Ovary (tissue), 7 donors: ENCODE measurements at regions not wholly inside any gene's neighbourhood (a gene's known extent, or its start where the extent isn't known, plus 50 kb on each side); places are given as distances from the start of the nearest gene placed in this dataset.

Experiments used
- DNase-seq, 5 donors: peaks; one replicate each; pipeline ENCODE4 v3.0.0-alpha.2; 2019 to 2020
- H3K27ac ChIP-seq, 2 donors: fragments of 200-600 bp; one replicate each; pipeline versions ENCODE4 v1.5.1 to v1.8.0; 2019 to 2022
- H3K27me3 ChIP-seq: fragments of 200-600 bp; one replicate; pipeline ENCODE4 v1.8.0; 2022
- H3K36me3 ChIP-seq: fragments of 200-600 bp; sonication (generic); one replicate; pipeline ENCODE4 v1.5.1; 2019
- H3K4me1 ChIP-seq: one replicate; pipeline ENCODE4 v1.8.1; 2013; ENCODE audit warnings: mild to moderate bottlenecking, moderate library complexity; ENCODE audit not compliant: insufficient read depth
- H3K4me3 ChIP-seq: fragments of 200-600 bp; sonication (generic); one replicate; pipeline ENCODE4 v1.5.1; 2017
- H3K9me3 ChIP-seq, 2 donors: fragments of 200-600 bp in 1 of 2; sonication (generic) in 1 of 2; one replicate each; pipeline versions ENCODE4 v1.5.1 to v1.8.1; 2013 to 2019; ENCODE audit warnings: mild to moderate bottlenecking in 1 of 2, moderate library complexity in 1 of 2
- EP300 ChIP-seq: sonication (generic); formaldehyde crosslinking; IDR thresholded peaks from one replicate; pipeline ENCODE4 v1.6.1; 2017; ENCODE audit warnings: antibody characterized with exemption
- POLR2A ChIP-seq: fragments of 450-650 bp; IDR thresholded peaks from one replicate; pipeline ENCODE4 v1.6.1; 2017; ENCODE audit warnings: antibody characterized with exemption, mild to moderate bottlenecking, moderate library complexity
- WGBS, 3 donors: extraction: QIAGEN DNeasy Blood & Tissue Kit in 1 of 3; methylation state at CpG; one replicate each; pipeline versions ENCODE4 v1.1.5 to v1.1.7; 2013 to 2017; 5-methylcytosine and 5-hydroxymethylcytosine counted together
- intact Hi-C, 4 donors: fragments of 100-400 bp; cut with DNase I; formaldehyde crosslinking; loops; one replicate each; pipeline versions ENCODE4 v1.11.0 to v1.15.1; 2022 to 2023
- TF ChIP-seq, protein P1 (sequence below), 3 donors: fragments of 450-650 bp in 2 of 3; fragments of 200-600 bp in 1 of 3; IDR thresholded peaks; one replicate each; pipeline versions ENCODE4 v1.5.1 to v1.8.0; 2016 to 2022; ENCODE audit warnings: antibody characterized with exemption in 3 of 3, mild to moderate bottlenecking in 1 of 3
- donor health status: DM: no; HTN: no; CAD: no; lungs with moderate emphysema.
- donor health status: DM: no; HTN: no; CAD: no.
- donor health status: Bipolar disorder and iron deficiency.
- donor health status: DM: no; HTN: no; CAD: no.
- donor health status: DM: yes; HTN: yes; CAD: no.

DNA sequence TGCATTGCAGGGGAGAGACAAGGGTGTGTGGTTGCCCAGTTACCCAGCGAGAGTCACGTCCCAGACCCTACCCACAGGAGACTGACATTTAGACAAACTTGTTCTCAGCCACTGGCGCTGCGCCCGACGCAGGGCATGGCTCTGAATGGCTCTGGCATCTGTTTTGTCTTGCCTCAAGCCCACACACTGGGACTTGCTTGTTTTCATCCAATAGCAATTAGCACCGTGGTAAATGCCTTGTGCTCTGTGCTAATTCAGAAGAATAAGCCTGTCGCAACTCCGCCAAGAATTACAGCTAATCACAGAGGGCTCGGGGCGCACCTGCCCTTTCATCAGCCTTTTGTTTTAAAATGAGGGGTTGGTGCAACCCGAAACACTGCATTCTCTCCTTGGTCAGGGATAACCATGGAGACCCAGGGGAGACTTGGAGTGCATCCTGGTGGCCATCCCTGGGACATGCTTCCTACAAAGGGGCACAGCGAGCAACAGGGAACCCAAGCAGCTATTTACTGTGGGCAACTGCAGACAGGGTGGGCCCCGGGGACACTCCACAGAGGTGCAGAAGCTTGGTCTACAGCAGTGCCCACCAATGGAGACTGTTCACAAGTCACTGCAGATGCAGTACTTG lies 220.6 kb upstream of the ZFHX3 start:
- no peak overlapping the region for H3K27ac ChIP-seq
- TF ChIP-seq EP300 (no peak), POLR2A (no peak)
- TF ChIP-seq, protein P1, sequence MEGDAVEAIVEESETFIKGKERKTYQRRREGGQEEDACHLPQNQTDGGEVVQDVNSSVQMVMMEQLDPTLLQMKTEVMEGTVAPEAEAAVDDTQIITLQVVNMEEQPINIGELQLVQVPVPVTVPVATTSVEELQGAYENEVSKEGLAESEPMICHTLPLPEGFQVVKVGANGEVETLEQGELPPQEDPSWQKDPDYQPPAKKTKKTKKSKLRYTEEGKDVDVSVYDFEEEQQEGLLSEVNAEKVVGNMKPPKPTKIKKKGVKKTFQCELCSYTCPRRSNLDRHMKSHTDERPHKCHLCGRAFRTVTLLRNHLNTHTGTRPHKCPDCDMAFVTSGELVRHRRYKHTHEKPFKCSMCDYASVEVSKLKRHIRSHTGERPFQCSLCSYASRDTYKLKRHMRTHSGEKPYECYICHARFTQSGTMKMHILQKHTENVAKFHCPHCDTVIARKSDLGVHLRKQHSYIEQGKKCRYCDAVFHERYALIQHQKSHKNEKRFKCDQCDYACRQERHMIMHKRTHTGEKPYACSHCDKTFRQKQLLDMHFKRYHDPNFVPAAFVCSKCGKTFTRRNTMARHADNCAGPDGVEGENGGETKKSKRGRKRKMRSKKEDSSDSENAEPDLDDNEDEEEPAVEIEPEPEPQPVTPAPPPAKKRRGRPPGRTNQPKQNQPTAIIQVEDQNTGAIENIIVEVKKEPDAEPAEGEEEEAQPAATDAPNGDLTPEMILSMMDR (IDR thresholded peaks at IDR 0.05), result no peak
- H3K4me1 ChIP-seq, result no peaks in the 10 kb centered on the region
- WGBS, 3 donors, result 81 to 90% (median 89%) methylated on average over 14 of the region's 14 CpGs
- intact Hi-C loops, result no loop called here
- no peak overlapping the region for H3K4me3 ChIP-seq
- DNase-seq, result no peak
- no peaks in the 10 kb centered on the region for H3K9me3 ChIP-seq
- H3K36me3 ChIP-seq, result no peaks in the 10 kb centered on the region
- H3K27me3 ChIP-seq, result no peaks in the 10 kb centered on the region

DNA sequence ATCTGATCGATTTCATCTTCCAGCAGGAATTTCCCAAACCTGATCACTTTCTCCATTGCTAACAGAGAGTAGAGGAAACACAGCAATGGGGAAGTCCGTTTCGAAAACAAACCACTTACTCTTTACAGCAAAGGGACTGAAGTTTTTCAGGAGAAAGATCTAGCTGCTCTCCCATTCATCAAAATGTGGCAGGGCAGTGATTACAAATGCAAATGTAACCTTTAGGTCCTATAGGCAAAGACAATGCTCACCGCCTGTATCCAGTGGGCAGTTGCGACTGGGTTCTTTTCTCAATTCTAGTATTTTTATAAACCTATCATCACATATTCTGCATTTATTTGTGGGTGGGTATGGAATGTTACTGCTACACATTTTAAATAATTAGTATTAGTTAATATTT lies 218.0 kb upstream of the ZFHX3 start:
- no peaks in the 10 kb centered on the region for H3K9me3 ChIP-seq
- no peak for TF ChIP-seq POLR2A
- TF ChIP-seq, protein P1 (IDR thresholded peaks at IDR 0.05), result no peak
- no peak for TF ChIP-seq EP300
- intact Hi-C loops, result no loop called here
- H3K4me1 ChIP-seq, result no peaks in the 10 kb centered on the region
- H3K36me3 ChIP-seq, result no peaks in the 10 kb centered on the region
- no peaks in the 10 kb centered on the region for H3K27me3 ChIP-seq
- H3K4me3 ChIP-seq, result no peak overlapping the region
- no peak for DNase-seq
- H3K27ac ChIP-seq, result no peak overlapping the region
- 80 to 94% (median 88%) methylated on average over 5 of the region's 5 CpGs for WGBS, 3 donors

DNA sequence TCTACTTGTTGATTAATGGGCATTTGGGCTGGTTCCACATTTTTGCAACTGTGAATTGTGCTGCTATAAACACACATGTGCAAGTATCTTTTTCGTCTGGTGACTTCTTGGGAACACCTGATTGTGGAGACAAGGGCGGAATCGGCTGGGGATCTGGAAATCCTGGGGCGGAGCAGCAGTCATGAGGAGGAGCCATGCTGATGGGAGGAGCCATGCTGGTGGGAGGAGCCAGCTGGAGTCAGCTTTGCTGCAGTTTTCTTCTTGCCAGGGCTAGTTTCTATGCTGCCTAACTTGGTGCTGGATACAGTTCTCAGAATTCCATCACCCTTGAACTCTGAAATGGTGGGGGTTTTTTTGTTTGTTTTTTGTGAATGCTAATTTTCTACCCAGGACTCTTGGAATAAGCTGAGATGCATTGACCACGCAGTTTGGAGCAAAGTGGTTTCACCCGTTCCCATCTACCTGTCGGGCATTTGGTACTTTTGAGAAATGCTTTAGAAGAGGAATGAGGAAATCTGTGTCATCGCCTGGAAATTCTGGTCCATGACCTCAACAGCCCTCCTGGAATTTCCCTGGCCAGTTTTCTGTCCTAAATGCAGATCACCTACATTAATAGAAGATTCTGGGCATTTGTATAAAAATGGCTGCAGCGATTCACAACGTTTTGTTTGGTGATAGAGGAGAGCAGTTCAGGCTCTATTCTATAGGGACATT lies 217.4 kb upstream of the ZFHX3 start:
- DNase-seq, result no peak
- no peaks in the 10 kb centered on the region for H3K9me3 ChIP-seq
- no peak overlapping the region for H3K27ac ChIP-seq
- H3K4me3 ChIP-seq, result no peak overlapping the region
- TF ChIP-seq EP300 (no peak), POLR2A (no peak)
- TF ChIP-seq, protein P1 (IDR thresholded peaks at IDR 0.05), result no peak
- intact Hi-C loops, result no loop called here
- no peaks in the 10 kb centered on the region for H3K27me3 ChIP-seq
- H3K36me3 ChIP-seq, result no peaks in the 10 kb centered on the region
- H3K4me1 ChIP-seq, result no peaks in the 10 kb centered on the region
- WGBS, 3 donors, result 69 to 74% (median 70%) methylated on average over 10 of the region's 10 CpGs

DNA sequence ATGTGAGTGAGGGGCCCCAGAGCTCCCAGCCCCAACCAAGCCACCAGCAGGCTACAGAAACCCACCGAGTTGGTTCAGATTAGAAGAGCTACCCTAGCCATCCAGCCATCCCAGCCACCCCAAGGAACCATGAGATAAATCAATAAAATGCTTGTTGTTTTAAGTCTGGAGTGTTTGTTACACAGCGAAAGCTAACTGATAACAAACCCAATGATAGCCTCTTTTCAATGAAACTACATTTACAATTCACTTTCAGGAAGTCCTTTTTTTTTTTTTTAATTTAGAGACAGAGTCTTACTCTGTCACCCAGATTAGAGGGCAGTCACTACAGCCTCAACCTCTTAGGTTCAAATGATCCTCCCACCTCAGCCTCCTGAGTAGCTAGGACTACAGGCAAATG lies 215.0 kb upstream of the ZFHX3 start:
- H3K27ac ChIP-seq, result no peak overlapping the region
- no peak overlapping the region for H3K4me3 ChIP-seq
- 54 to 87% (median 80%) methylated on average over 2 of the region's 2 CpGs for WGBS, 3 donors
- H3K9me3 ChIP-seq, result no peaks in the 10 kb centered on the region
- DNase-seq, result no peak
- H3K4me1 ChIP-seq, result no peaks in the 10 kb centered on the region
- intact Hi-C loops, result no loop called here
- TF ChIP-seq POLR2A (no peak), EP300 (no peak)
- TF ChIP-seq, protein P1 (IDR thresholded peaks at IDR 0.05), result no peak
- H3K36me3 ChIP-seq, result no peaks in the 10 kb centered on the region
- H3K27me3 ChIP-seq, result no peaks in the 10 kb centered on the region
